ENCODE measurements at regions not wholly inside any gene's neighbourhood (a gene's known extent, or its start where the extent isn't known, plus 50 kb on each side); places are given as distances from the start of the nearest gene placed in this dataset.
"Not testable (repeated sequence)": the region's sequence is repeated elsewhere in the genome, so short reads cannot be mapped to it uniquely, and the experiment has no call there.

GRCh38 chr2:16053437-16054257 is 113.3 kb downstream of the MYCN start:
- H3K27ac ChIP-seq: no peak overlapping the region
- DNase-seq (ENCODE audit: extremely low spot score in 2 of 2): no peak
- H3K9me3 ChIP-seq: no peaks in the 10 kb centered on the region
- H3K4me3 ChIP-seq: no peak overlapping the region
- intact Hi-C loops (cut with DNase I): no loop called here
- no peaks in the 10 kb centered on the region for H3K36me3 ChIP-seq
- no peaks in the 10 kb centered on the region for H3K27me3 ChIP-seq
- H3K4me1 ChIP-seq: no peaks in the 10 kb centered on the region
- TF ChIP-seq CTCF (IDR thresholded peaks at IDR 0.05): no peak
- no peak for TF ChIP-seq POLR2AphosphoS5 (IDR thresholded peaks at IDR 0.05; ENCODE audit: insufficient read depth in 1 of 2, low read depth in 1 of 2)

DNA sequence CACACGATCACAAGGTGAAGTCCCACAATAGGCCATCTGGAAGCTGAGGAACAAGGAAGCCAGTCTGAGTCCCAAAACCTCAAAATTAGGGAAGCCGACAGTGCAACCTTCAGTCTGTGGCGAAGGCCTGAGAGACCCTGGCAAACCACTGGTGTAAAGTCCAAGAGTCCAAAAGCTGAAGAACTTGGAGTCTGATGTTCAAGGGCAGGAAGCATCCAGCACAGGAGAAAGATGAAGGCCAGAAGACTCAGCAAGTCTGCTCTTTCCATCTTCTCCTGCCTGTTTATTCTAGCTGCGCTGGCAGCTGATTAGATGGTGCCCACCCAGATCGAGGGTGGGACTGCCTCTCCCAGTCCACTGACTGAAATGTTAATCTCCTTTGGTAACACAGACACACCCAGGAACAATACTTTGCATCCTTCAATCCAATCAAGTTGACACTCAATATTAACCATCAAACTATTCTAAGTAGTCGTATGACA is 112.3 kb downstream of the MYCN start:
- H3K4me3 ChIP-seq; DNase-seq (ENCODE audit: extremely low spot score in 2 of 2); H3K4me1 ChIP-seq; H3K27me3 ChIP-seq; H3K36me3 ChIP-seq; intact Hi-C loops (cut with DNase I); H3K9me3 ChIP-seq; H3K27ac ChIP-seq: not testable (repeated sequence)

DNA sequence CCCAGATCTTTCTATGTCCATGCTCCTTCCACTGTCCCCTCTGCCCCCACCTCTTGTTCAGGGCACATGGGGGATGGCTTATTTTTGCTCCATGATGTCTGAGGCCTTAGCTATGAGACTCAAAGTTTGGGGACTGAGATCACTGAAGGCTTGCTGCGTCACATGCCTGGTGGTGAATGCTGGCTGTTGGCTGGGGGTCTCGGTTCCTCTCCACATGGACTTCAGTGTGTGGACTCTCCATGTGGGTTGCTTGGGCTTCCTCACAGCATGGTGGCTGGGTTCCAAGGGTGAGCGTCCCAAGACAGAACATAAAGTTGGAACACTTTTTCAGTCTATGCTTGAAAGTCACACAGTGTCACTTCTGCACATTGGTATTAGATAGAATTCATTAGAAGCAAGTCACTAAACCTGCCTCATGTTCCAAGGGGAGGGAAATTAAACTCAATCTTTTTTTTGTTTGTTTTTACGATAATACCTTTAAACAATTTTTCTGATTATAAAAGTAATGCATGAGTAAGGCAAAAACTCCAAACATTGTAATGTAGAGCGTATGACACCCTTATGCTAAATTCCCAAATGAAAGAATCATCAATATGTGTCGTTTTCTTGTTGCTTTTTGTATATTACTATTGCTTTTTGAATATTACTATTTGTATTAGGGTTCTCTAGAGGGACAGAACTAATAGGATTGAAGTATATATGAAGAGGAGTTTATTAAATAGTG is 111.7 kb downstream of the MYCN start:
- Histone ChIP-seq H3K27me3 (no peaks in the 10 kb centered on the region), H3K27ac (no peak overlapping the region), H3K9me3 (no peaks in the 10 kb centered on the region), H3K4me3 (no peak overlapping the region), H3K4me1 (no peaks in the 10 kb centered on the region), H3K36me3 (no peaks in the 10 kb centered on the region)
- intact Hi-C loops (cut with DNase I): no loop called here
- no peak for TF ChIP-seq POLR2A (IDR thresholded peaks at IDR 0.05)
- TF ChIP-seq POLR2AphosphoS5 (IDR thresholded peaks at IDR 0.05; ENCODE audit: insufficient read depth in 1 of 2, low read depth in 1 of 2): no peak
- no peak for TF ChIP-seq CTCF (IDR thresholded peaks at IDR 0.05)
- no peak for DNase-seq (ENCODE audit: extremely low spot score in 2 of 2)

GRCh38 chr2:16050908-16051489 is 110.6 kb downstream of the MYCN start:
- DNase-seq (ENCODE audit: extremely low spot score in 2 of 2): no peak
- Histone ChIP-seq H3K27me3 (no peaks in the 10 kb centered on the region), H3K27ac (no peak overlapping the region), H3K4me3 (no peak overlapping the region), H3K9me3 (no peaks in the 10 kb centered on the region), H3K36me3 (no peaks in the 10 kb centered on the region), H3K4me1 (no peaks in the 10 kb centered on the region)
- no peak for TF ChIP-seq POLR2AphosphoS5 (IDR thresholded peaks at IDR 0.05; ENCODE audit: insufficient read depth in 1 of 2, low read depth in 1 of 2)
- no peak for TF ChIP-seq POLR2A (IDR thresholded peaks at IDR 0.05)
- TF ChIP-seq CTCF (IDR thresholded peaks at IDR 0.05): no peak
- intact Hi-C loops (cut with DNase I): no loop called here

GRCh38 chr2:16050261-16050907 is 110.0 kb downstream of the MYCN start:
- H3K9me3 ChIP-seq: no peaks in the 10 kb centered on the region
- intact Hi-C loops (cut with DNase I): no loop called here
- H3K4me1 ChIP-seq: no peaks in the 10 kb centered on the region
- H3K4me3 ChIP-seq: no peak overlapping the region
- no peaks in the 10 kb centered on the region for H3K27me3 ChIP-seq
- no peak for DNase-seq (ENCODE audit: extremely low spot score in 2 of 2)
- no peak overlapping the region for H3K27ac ChIP-seq
- TF ChIP-seq POLR2AphosphoS5 (IDR thresholded peaks at IDR 0.05; ENCODE audit: insufficient read depth in 1 of 2, low read depth in 1 of 2): no peak
- TF ChIP-seq POLR2A (IDR thresholded peaks at IDR 0.05): no peak
- no peak for TF ChIP-seq CTCF (IDR thresholded peaks at IDR 0.05)
- no peaks in the 10 kb centered on the region for H3K36me3 ChIP-seq
